ENCODE measurements at regions not wholly inside any gene's neighbourhood (a gene's known extent, or its start where the extent isn't known, plus 50 kb on each side); places are given as distances from the start of the nearest gene placed in this dataset.

GRCh38 chr12:86521870-86522269 lies 265.7 kb upstream of the MGAT4C start:
- TF ChIP-seq CTCF (IDR thresholded peaks at IDR 0.05) = no peak
- no peak for TF ChIP-seq POLR2A (IDR thresholded peaks at IDR 0.05)
